AG09319 (cell line): ENCODE measurements at regions not wholly inside any gene's neighbourhood (a gene's known extent, or its start where the extent isn't known, plus 50 kb on each side); places are given as distances from the start of the nearest gene placed in this dataset.
A peak's percentile ranks its signal among the peaks of the same experiment; 100 is the strongest.

Experiments
- DNase-seq: peaks from one replicate; pipeline ENCODE4 v3.0.0-alpha.2; 2010; ENCODE audit warnings: low read depth; ENCODE audit errors: extremely low read depth
- CTCF ChIP-seq: IDR thresholded peaks from 2 replicates; pipeline ENCODE4 v1.5.1; 2011; ENCODE audit warnings: low read depth, mild to moderate bottlenecking, inconsistent platforms, low read length, moderate library complexity

GRCh38 chr18:39345321-39345720 is 1779.7 kb upstream of the CELF4 start:
- DNase-seq = peak; percentile 35
- TF ChIP-seq CTCF = no peak

- TF ChIP-seq CTCF = no peak
- no peak for DNase-seq
These were observed 1778.9 kb upstream of the CELF4 start for GRCh38 chr18:39344487-39344886.

GRCh38 chr18:39341129-39341528 is 1775.5 kb upstream of the CELF4 start:
- no peak for TF ChIP-seq CTCF
- DNase-seq = no peak

- DNase-seq = no peak
- TF ChIP-seq CTCF = no peak
These were observed 1774.8 kb upstream of the CELF4 start for GRCh38 chr18:39340418-39340817.

GRCh38 chr18:39329496-39330275 is 1764.1 kb upstream of the CELF4 start:
- TF ChIP-seq CTCF = no peak
- DNase-seq = no peak

GRCh38 chr18:39326772-39327171 is 1761.2 kb upstream of the CELF4 start:
- no peak for TF ChIP-seq CTCF
- no peak for DNase-seq

GRCh38 chr18:39325973-39326372 is 1760.4 kb upstream of the CELF4 start:
- no peak for TF ChIP-seq CTCF
- no peak for DNase-seq
